ENCODE measurements at regions not wholly inside any gene's neighbourhood (a gene's known extent, or its start where the extent isn't known, plus 50 kb on each side); places are given as distances from the start of the nearest gene placed in this dataset.

DNA sequence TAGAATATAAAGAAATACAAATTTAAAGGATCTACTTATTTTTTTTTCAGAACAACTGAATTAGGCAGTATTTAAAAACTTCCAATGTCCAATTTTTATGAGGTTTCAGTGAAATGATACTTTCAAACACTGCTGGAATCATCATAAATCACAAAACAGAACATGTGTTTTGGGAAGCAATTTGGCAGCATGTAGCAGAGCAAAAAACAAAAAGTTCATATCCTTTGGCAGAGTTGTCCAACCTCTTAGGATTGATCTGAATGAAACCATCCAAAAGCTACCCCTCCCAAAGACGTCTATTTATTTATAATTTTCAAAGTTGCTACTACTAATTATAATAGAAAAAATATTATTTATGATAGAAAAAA, 192.4 kb upstream of the PUM3 start:
- TF ChIP-seq TCF12 (IDR thresholded peaks at IDR 0.05; ENCODE audit: low read depth, low read length) (no peak), POLR2A (IDR thresholded peaks at IDR 0.05; ENCODE audit: control extremely low read depth in 1 of 2, low read depth in 2 of 2, low read length in 2 of 2) (no peak), NRF1 (IDR thresholded peaks at IDR 0.05; ENCODE audit: low read depth, low read length) (no peak), RNF2 (IDR thresholded peaks at IDR 0.05; ENCODE audit: borderline replicate concordance, low read depth, low read length, missing control alignments, poor library complexity, severe bottlenecking) (no peak), ZNF274 (IDR thresholded peaks at IDR 0.05; ENCODE audit: borderline replicate concordance, extremely low read depth, low read length) (no peak), TAF1 (IDR thresholded peaks at IDR 0.05; ENCODE audit: low read depth, low read length) (no peak)
- TF ChIP-seq, protein P1, sequence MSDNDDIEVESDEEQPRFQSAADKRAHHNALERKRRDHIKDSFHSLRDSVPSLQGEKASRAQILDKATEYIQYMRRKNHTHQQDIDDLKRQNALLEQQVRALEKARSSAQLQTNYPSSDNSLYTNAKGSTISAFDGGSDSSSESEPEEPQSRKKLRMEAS (IDR thresholded peaks at IDR 0.05), result no peak
- TF ChIP-seq, protein P2, sequence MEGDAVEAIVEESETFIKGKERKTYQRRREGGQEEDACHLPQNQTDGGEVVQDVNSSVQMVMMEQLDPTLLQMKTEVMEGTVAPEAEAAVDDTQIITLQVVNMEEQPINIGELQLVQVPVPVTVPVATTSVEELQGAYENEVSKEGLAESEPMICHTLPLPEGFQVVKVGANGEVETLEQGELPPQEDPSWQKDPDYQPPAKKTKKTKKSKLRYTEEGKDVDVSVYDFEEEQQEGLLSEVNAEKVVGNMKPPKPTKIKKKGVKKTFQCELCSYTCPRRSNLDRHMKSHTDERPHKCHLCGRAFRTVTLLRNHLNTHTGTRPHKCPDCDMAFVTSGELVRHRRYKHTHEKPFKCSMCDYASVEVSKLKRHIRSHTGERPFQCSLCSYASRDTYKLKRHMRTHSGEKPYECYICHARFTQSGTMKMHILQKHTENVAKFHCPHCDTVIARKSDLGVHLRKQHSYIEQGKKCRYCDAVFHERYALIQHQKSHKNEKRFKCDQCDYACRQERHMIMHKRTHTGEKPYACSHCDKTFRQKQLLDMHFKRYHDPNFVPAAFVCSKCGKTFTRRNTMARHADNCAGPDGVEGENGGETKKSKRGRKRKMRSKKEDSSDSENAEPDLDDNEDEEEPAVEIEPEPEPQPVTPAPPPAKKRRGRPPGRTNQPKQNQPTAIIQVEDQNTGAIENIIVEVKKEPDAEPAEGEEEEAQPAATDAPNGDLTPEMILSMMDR (IDR thresholded peaks at IDR 0.05; ENCODE audit: control extremely low read depth in 1 of 3, insufficient read depth in 1 of 3, low read depth in 1 of 3, low read length in 3 of 3), result no peak
- TF ChIP-seq, protein P3, sequence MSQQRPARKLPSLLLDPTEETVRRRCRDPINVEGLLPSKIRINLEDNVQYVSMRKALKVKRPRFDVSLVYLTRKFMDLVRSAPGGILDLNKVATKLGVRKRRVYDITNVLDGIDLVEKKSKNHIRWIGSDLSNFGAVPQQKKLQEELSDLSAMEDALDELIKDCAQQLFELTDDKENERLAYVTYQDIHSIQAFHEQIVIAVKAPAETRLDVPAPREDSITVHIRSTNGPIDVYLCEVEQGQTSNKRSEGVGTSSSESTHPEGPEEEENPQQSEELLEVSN (IDR thresholded peaks at IDR 0.05), result no peak
